ENCODE measurements at regions not wholly inside any gene's neighbourhood (a gene's known extent, or its start where the extent isn't known, plus 50 kb on each side); places are given as distances from the start of the nearest gene placed in this dataset.

DNA sequence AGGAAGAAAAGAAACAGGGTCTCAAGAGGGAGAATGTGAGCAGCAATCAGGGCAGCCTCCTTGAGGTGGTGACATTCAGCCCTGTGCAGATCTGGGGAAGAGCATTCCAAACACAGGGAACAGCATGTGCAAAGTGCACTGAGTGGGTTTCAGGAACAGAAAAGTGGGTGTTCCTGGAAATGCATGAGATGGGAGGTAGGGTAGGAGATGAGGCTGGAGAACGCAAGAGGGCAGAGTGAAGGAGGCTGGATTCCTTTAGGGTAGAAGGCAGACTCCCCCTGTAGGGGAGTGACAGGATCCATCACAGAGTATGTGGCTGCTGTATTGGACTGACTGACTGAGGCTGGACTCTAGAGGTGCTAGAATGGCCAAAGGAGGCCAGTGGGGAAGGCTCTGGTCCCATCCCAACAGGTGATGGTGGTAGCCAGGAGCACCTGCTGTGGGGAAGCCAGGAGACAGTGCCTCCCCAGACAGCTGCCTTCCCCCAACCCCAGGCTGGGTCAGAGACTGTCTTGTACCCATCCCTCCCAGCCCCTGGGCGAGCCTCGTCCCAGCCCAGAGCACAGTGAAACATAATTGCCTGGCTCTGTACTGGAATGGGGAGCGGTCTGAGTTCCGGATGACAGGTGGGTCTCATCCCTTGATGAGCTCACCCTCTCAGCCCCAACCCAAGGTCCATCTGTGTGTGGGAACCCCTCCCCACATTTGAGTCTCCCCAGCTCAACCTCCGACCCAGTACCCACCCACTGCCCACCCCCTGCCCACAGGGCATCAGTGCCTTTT is 419.4 kb downstream of the MN1 start:
- ChIA-PET POLR2A (no interaction called here), CTCF (interaction anchor here (1.5 kb wide), 1 partner anchor 8 kb away, joined by 4 read pairs; no protein-coding TSS in a partner anchor)

GRCh38 chr22:27382947-27383346 is 418.6 kb downstream of the MN1 start:
- ChIA-PET POLR2A (no interaction called here), CTCF (no interaction called here)

DNA sequence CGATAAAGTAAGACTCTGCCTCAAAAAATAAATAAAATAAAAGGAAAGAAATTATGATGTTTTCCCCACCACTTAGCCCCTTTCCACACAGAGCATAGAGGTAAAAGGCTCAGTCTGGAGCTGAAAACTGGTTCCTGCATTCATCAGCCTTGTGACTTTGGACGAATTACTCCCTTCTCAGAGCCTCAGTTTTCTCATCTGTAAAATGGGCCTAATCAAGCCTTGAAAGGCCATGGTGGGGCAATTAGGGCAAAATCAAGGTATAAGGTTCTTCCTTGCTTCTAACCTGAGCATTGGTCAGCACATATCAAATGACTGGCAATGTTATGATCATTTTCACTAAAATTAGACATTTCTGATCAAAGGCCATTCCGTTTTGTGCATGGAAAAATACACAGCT is 417.7 kb downstream of the MN1 start:
- ChIA-PET CTCF (no interaction called here), POLR2A (no interaction called here)

DNA sequence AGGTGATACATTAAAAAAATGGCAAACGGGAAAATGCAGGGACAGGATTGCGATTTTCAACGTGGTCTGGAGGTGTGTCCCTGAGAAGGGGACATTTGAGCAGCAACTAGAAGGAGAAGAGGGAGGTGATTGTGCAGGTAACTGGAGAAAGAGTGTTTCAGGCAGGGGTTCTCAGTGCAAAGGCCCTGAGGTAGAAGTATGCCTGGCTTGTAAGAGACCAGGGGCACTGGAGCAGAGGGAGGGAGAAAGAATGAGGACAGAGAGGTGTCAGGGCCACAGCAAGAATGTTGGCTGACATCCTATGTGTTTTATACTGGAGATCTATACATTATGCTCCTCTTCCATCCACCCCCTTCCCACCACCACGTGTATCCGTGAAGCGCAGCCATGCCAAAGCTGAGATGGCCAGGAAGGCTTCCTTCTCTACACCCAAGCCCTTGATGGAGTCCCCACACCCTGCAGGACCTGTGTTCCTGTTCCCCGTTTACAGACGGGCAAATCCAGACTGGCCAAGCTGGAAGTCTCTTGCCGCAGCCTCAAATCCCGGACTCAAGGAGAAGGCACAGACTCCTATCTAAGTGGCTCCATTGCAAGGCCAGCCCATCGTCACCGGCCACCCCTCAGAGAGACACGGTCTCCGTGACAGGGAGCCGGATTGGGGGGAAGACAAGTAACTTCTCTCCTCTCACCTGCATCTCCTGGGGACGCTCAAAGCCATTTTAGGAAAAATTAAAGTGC is 416.1 kb downstream of the MN1 start:
- POLR2A ChIA-PET = no interaction called here
- CTCF ChIA-PET = no interaction called here

DNA sequence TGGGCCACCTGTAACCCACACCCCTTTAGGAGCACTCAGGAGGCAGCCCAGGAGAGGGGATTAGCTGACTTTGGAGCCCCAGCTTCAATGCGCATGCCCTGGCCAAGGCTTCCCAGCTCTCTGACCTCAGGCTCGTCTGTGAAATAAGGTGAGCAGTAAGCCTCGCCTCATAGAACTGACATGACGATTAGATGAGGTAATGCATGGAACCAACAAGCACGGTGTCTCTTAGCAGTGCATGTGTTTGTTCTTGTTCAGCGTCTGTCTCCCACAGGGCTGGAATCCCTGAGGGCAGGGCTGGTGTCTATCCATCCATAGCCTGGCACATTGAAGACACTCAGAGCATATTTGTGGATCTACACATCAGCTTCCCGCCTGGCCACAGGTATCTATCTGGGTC is 415.4 kb downstream of the MN1 start:
- POLR2A ChIA-PET = no interaction called here
- CTCF ChIA-PET = no interaction called here

- POLR2A ChIA-PET = no interaction called here
- CTCF ChIA-PET = no interaction called here
These were observed 414.0 kb downstream of the MN1 start for GRCh38 chr22:27387561-27387960.

DNA sequence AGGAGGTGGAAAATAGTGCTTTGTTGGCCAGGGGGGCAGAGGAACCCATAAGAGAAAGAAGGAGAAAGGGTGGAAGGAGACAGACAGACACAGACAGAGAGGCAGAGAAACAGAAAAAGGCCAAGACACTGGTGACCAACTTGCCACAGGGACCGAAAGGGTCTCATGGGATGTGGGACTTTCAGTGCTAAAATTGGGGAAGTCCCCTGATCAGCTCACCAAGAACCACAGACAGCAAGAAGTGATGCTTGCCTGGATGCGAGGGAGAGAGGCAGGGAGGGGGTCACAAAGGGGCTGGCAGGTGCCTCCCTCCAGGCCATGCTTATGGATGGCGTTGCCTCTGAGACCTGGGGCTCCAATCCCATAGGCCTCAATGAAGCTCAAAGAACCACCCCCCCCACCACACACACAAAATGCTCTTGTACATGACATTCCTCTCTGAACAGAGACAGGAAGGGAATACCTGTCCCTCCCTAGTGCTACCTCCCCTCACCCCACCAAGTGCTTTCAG is 413.4 kb downstream of the MN1 start:
- POLR2A ChIA-PET = no interaction called here
- CTCF ChIA-PET = no interaction called here

- POLR2A ChIA-PET = no interaction called here
These were observed 411.9 kb downstream of the MN1 start for GRCh38 chr22:27389727-27390075.

DNA sequence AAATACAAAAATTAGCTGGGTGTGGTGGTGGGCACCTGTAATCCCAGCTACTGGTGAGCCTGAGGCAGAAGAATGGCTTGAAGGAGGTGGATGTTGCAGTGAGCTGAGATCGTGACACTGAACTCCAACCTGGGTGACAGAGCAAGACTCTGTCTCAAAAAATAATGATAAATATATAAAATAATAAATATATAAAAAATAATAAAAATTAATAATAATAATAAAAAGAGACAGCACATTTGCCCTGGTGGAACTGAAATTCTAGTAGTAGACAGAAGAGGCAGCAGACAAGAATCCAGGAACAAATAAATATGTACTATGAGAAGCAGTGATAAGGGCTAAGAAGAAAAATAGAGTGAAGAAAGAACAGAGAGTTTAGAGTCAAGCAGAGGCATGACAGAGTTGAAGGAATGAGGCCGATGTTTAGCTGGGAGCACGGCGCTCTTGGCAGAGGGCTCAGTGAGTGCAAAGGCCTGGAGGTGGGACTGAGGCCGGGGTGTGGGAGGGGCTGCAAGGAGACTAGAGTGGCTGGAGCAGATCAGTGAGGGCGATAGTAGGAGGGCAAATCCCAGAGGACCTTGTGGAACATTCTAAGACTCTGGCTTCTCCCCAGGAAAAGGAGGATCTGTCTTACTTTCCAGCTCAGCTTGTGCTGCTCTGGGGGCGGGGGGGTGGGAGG is 410.3 kb downstream of the MN1 start:
- POLR2A ChIA-PET = no interaction called here

More at GRCh38 chr22:27389727-27390075, 411.9 kb downstream of the MN1 start:
- CTCF ChIA-PET = interaction anchor here (1.6 kb wide), 1 partner anchor 8 kb away, joined by 4 read pairs; no protein-coding TSS in a partner anchor

DNA sequence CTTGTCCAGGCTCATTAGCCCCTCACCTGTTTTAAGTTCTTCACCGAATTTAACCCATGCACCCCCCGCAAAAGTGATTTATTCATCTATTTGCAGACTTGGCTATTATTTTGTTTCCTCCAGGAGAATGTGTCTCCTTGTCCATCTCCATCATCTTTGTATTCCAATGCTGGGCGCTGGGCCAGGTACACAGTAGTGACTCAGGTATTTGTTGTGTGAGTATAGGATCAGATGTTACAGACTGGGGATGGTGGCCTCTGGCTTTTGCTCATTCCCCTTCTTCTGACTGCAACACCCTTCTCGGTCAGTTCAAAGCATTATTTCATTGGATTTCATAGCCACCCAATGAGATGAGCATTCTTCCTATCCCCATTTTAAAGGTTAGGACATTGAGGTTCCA is 408.2 kb downstream of the MN1 start:
- CTCF ChIA-PET = no interaction called here
- POLR2A ChIA-PET = no interaction called here

More for the DNA sequence above, 410.3 kb downstream of the MN1 start:
- CTCF ChIA-PET = interaction anchor here (1.6 kb wide), 1 partner anchor 9 kb away, joined by 4 read pairs; no protein-coding TSS in a partner anchor

GRCh38 chr22:27394806-27395404 is 406.7 kb downstream of the MN1 start:
- ChIA-PET POLR2A (no interaction called here), CTCF (no interaction called here)

DNA sequence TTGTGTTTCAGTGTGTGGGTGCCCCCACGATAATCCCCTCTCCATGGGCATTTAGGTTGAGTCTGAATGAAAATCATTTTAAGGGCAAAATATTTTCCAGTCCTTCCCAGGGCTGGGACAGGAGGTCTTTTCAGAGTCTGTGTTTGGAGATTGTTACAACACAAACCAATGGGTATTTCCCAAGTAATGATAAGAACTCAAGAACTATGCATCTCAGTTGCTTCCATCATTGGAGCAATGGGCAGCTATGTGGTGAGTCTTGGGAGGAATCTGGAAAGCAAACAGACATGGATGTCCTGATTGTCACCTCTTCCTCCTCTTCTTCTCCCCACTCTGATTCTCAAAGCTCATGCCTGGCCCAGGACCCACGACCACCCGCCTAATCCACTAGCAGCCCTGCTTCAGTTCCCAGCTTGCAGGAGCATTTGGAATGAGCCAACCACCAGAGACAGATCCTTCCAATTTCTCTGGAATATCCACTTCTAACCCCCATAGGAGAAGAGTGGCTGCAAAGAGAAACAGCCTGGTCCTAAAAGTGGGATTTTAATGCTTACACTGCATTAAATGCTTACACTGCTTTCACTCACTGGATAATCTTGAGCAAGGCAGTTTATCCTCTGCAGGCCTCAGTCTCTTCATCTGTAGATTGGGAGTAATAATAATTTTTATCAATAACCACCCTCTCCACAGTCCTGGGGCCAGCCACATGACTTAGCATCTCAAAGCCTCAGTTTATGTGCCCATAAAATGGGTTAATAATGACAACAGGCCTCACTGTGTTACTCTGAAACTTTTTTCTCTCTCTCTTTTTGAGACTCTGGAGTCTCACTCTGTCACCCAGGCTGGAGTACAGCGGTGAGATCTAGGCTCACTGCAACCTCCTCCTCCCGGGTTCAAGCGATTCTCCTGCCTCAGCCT is 404.3 kb downstream of the MN1 start:
- POLR2A ChIA-PET = no interaction called here
- CTCF ChIA-PET = no interaction called here

GRCh38 chr22:27397954-27398342 is 403.6 kb downstream of the MN1 start:
- ChIA-PET POLR2A (no interaction called here), CTCF (no interaction called here)

DNA sequence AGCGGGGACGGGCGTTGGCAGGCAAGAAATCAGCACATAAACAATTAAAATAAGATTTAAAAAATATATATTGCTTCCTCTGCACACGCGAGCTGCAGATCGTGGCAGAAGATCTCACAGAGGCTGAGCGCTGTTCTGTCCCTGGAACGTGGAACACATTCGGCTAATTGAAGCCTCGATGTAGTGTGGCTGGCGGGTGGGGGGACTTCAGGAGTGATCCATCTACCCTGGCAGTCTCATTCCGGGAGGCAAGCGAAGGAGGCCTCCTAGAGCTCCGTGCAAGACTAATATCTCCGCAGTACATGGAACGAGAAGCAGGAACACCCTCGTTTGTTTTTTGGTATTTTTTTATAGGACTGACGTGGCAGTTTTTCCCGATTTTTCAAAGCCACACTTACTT is 402.4 kb downstream of the MN1 start:
- CTCF ChIA-PET = no interaction called here
- POLR2A ChIA-PET = no interaction called here

GRCh38 chr22:27400811-27401210 is 400.7 kb downstream of the MN1 start:
- POLR2A ChIA-PET = no interaction called here
- CTCF ChIA-PET = no interaction called here

DNA sequence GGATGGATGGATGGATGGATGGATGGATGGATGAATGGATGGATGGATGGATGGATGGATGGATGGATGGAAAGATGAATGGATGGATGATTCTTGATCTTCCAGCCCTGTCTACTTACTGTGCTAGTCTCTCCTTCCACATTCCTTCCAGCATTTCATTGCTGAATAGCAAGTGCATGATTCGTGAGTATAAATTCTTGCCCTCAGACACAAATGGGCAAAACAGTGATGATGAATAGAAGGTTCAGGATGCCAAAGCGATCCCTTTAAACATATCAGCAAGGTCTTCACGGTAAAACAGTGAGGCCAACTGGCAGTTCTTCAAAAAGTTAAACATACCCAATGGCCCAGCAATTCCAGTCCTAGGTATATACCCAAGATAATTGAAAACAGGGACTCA is 400.2 kb downstream of the MN1 start:
- ChIA-PET CTCF (no interaction called here), POLR2A (no interaction called here)

- POLR2A ChIA-PET = no interaction called here
- CTCF ChIA-PET = no interaction called here
These were observed 397.1 kb downstream of the MN1 start for GRCh38 chr22:27404441-27404840.

DNA sequence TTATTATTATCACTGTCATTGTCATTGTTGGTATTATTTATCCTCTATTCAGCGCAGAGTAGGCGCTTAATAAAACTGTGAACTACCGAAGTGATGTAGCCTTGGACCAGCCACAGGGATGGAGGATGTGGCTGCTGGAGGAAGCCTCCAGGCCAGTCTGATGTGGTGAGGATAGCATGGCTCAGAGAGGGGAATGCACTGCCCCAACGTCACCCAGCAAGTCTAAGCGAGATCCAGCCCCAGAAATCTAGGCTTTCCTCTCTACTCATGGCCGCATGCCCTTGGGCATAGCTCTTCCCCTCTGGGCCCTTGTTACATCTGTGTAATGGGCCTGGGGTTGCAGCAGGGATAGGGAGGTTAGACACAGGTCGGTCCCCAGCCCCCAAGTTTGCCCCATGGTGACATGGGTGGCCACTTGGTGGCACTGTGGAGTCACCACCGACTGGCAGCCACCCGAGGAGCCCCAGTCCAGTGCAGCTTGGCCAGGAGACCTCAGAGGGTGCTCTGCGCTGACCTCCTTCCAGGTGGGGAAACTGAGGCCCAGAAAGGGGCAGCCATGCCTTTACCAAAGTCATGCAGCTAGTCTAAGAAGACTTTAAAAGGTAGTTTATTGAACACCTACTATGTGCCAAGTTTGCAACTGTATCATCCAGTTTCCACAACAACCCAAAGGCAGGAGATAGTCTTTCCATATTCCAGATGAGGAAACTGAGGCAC is 395.7 kb downstream of the MN1 start:
- POLR2A ChIA-PET = no interaction called here
- CTCF ChIA-PET = no interaction called here

- ChIA-PET CTCF (no interaction called here), POLR2A (no interaction called here)
These were observed 395.1 kb downstream of the MN1 start for GRCh38 chr22:27406389-27406861.

All from activated CD8-positive, alpha-beta memory T cell treated with anti-CD3 and anti-CD28 coated beads for 36 hours (primary cell).